Ascending aorta (tissue), 2 donors: ENCODE measurements at regions not wholly inside any gene's neighbourhood (a gene's known extent, or its start where the extent isn't known, plus 50 kb on each side); places are given as distances from the start of the nearest gene placed in this dataset.

Source experiments
- DNase-seq, 2 donors: peaks; one replicate each; pipeline ENCODE4 v3.0.0-alpha.2; 2019; ENCODE audit warnings: low spot score in 2 of 2
- H3K27ac ChIP-seq, 2 donors: fragments of 200-600 bp; sonication (generic); one replicate each; pipeline ENCODE4 v1.5.1; 2016 to 2017; ENCODE audit warnings: mild to moderate bottlenecking in 1 of 2
- H3K27me3 ChIP-seq: fragments of 200-600 bp; sonication (generic); one replicate; pipeline ENCODE4 v1.5.1; 2017
- H3K36me3 ChIP-seq, 2 donors: fragments of 200-600 bp; sonication (generic); one replicate each; pipeline ENCODE4 v1.5.1; 2016
- H3K4me1 ChIP-seq, 2 donors: fragments of 200-600 bp; sonication (generic); one replicate each; pipeline ENCODE4 v1.5.1; 2016 to 2017; ENCODE audit warnings: mild to moderate bottlenecking in 1 of 2
- H3K4me3 ChIP-seq, 2 donors: fragments of 200-600 bp; sonication (generic); one replicate each; pipeline ENCODE4 v1.5.1; 2016 to 2017; ENCODE audit warnings: mild to moderate bottlenecking in 1 of 2
- H3K9me3 ChIP-seq, 2 donors: fragments of 200-600 bp; sonication (generic); one replicate each; pipeline ENCODE4 v1.5.1; 2016
- CTCF ChIP-seq, 3 experiments: fragments of 200-600 bp in 2 of 3; fragments of 450-650 bp in 1 of 3; sonication (generic) in 2 of 3; IDR thresholded peaks; one replicate each; pipeline ENCODE4 v1.5.1; 2016 to 2019; ENCODE audit warnings: antibody characterized with exemption in 3 of 3, mild to moderate bottlenecking in 1 of 3, moderate library complexity in 1 of 3
- intact Hi-C: fragments of 100-400 bp; cut with DNase I; formaldehyde crosslinking; loops from one replicate; pipeline ENCODE4 v1.15.1; 2023

GRCh38 chrX:125101971-125102755 lies 217.5 kb upstream of the TEX13C start:
- no peak for TF ChIP-seq CTCF (IDR thresholded peaks at IDR 0.05)

GRCh38 chrX:125103693-125104092 lies 216.0 kb upstream of the TEX13C start:
- H3K27me3 ChIP-seq, result no peaks in the 10 kb centered on the region
- no peaks in the 10 kb centered on the region for H3K36me3 ChIP-seq
- no peak for DNase-seq
- no peak overlapping the region for H3K27ac ChIP-seq
- H3K9me3 ChIP-seq, result no peaks in the 10 kb centered on the region
- intact Hi-C loops, result no loop called here
- H3K4me1 ChIP-seq, result no peaks in the 10 kb centered on the region
- no peak for TF ChIP-seq CTCF (IDR thresholded peaks at IDR 0.05)
- H3K4me3 ChIP-seq, result no peak overlapping the region

More at GRCh38 chrX:125101971-125102755, 217.5 kb upstream of the TEX13C start:
- intact Hi-C loops, result no loop called here
- DNase-seq, result no peak
- H3K27ac ChIP-seq, result no peak overlapping the region
- H3K27me3 ChIP-seq, result no peaks in the 10 kb centered on the region
- H3K9me3 ChIP-seq, result no peaks in the 10 kb centered on the region
- H3K4me3 ChIP-seq, result no peak overlapping the region
- no peaks in the 10 kb centered on the region for H3K36me3 ChIP-seq
- H3K4me1 ChIP-seq, result no peaks in the 10 kb centered on the region

- Histone ChIP-seq H3K4me3 (no peak overlapping the region), H3K4me1 (no peaks in the 10 kb centered on the region), H3K36me3 (no peaks in the 10 kb centered on the region), H3K27ac (no peak overlapping the region), H3K9me3 (no peaks in the 10 kb centered on the region), H3K27me3 (no peaks in the 10 kb centered on the region)
- intact Hi-C loops, result no loop called here
- no peak for TF ChIP-seq CTCF (IDR thresholded peaks at IDR 0.05)
- no peak for DNase-seq
Observed at GRCh38 chrX:125108921-125109320, 210.8 kb upstream of the TEX13C start.

- Histone ChIP-seq H3K9me3 (no peaks in the 10 kb centered on the region), H3K4me3 (no peak overlapping the region), H3K27me3 (no peaks in the 10 kb centered on the region), H3K4me1 (no peaks in the 10 kb centered on the region), H3K27ac (no peak overlapping the region), H3K36me3 (no peaks in the 10 kb centered on the region)
- DNase-seq, result no peak
- TF ChIP-seq CTCF (IDR thresholded peaks at IDR 0.05), result no peak
- intact Hi-C loops, result no loop called here
Observed at GRCh38 chrX:125131164-125131563, 188.5 kb upstream of the TEX13C start.

GRCh38 chrX:125132274-125132673 lies 187.4 kb upstream of the TEX13C start:
- H3K4me1 ChIP-seq, result no peaks in the 10 kb centered on the region
- H3K9me3 ChIP-seq, result no peaks in the 10 kb centered on the region
- peak in 2 of 3 experiments; percentile 9 for TF ChIP-seq CTCF (IDR thresholded peaks at IDR 0.05)
- no peak overlapping the region for H3K27ac ChIP-seq
- intact Hi-C loops, result no loop called here
- DNase-seq, result no peak
- H3K36me3 ChIP-seq, result no peaks in the 10 kb centered on the region
- no peak overlapping the region for H3K4me3 ChIP-seq
- H3K27me3 ChIP-seq, result no peaks in the 10 kb centered on the region
